ENCODE measurements at regions not wholly inside any gene's neighbourhood (a gene's known extent, or its start where the extent isn't known, plus 50 kb on each side); places are given as distances from the start of the nearest gene placed in this dataset.

DNA sequence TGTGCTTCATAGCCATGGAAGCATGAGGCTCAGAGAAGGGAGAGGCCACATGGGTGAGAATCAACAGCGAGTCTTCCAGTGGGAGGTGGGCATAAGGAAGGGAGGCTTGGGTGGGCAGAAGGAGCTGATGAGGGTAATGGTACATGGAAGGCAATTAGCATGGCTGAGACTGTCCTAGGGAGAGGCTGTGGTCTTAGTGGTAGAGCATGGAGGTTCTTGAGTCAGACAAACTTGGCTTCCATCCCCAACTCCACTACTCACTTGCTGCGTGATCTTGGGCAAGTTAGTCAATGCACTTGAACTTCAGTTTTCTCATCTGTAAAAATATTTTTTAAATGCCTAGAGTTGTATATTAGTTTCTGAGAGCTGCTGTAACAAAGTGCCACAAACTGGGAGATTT, 227.2 kb upstream of the E2F8 start:
- TF ChIP-seq, protein P1, sequence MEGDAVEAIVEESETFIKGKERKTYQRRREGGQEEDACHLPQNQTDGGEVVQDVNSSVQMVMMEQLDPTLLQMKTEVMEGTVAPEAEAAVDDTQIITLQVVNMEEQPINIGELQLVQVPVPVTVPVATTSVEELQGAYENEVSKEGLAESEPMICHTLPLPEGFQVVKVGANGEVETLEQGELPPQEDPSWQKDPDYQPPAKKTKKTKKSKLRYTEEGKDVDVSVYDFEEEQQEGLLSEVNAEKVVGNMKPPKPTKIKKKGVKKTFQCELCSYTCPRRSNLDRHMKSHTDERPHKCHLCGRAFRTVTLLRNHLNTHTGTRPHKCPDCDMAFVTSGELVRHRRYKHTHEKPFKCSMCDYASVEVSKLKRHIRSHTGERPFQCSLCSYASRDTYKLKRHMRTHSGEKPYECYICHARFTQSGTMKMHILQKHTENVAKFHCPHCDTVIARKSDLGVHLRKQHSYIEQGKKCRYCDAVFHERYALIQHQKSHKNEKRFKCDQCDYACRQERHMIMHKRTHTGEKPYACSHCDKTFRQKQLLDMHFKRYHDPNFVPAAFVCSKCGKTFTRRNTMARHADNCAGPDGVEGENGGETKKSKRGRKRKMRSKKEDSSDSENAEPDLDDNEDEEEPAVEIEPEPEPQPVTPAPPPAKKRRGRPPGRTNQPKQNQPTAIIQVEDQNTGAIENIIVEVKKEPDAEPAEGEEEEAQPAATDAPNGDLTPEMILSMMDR (IDR thresholded peaks at IDR 0.05) = no peak
- no peak for TF ChIP-seq POLR2A (IDR thresholded peaks at IDR 0.05)
